ENCODE measurements at regions not wholly inside any gene's neighbourhood (a gene's known extent, or its start where the extent isn't known, plus 50 kb on each side); places are given as distances from the start of the nearest gene placed in this dataset.

GRCh38 chr20:40591536-40591935 lies 97.5 kb downstream of the MAFB start:
- TF ChIP-seq NR2C2 (CRISPR knock-in tag; IDR thresholded peaks at IDR 0.05), result no peak
- no peak for TF ChIP-seq CTCF (IDR thresholded peaks at IDR 0.05)
- TF ChIP-seq ELF4 (CRISPR knock-in tag; IDR thresholded peaks at IDR 0.05; ENCODE audit: low read depth), result no peak
- TF ChIP-seq, protein P1, sequence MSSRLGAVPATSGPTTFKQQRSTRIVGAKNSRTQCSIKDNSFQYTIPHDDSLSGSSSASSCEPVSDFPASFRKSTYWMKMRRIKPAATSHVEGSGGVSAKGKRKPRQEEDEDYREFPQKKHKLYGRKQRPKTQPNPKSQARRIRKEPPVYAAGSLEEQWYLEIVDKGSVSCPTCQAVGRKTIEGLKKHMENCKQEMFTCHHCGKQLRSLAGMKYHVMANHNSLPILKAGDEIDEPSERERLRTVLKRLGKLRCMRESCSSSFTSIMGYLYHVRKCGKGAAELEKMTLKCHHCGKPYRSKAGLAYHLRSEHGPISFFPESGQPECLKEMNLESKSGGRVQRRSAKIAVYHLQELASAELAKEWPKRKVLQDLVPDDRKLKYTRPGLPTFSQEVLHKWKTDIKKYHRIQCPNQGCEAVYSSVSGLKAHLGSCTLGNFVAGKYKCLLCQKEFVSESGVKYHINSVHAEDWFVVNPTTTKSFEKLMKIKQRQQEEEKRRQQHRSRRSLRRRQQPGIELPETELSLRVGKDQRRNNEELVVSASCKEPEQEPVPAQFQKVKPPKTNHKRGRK (CRISPR knock-in tag; IDR thresholded peaks at IDR 0.05; ENCODE audit: borderline replicate concordance), result no peak
- TF ChIP-seq, protein P2, sequence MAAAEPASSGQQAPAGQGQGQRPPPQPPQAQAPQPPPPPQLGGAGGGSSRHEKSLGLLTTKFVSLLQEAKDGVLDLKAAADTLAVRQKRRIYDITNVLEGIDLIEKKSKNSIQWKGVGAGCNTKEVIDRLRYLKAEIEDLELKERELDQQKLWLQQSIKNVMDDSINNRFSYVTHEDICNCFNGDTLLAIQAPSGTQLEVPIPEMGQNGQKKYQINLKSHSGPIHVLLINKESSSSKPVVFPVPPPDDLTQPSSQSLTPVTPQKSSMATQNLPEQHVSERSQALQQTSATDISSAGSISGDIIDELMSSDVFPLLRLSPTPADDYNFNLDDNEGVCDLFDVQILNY (CRISPR knock-in tag; IDR thresholded peaks at IDR 0.05), result no peak
- no peak for TF ChIP-seq NFYB (CRISPR knock-in tag; conservative IDR thresholded peaks at IDR 0.05; ENCODE audit: low read depth)

All from WTC11 (cell line).